GM18873 (cell line): ENCODE measurements at regions not wholly inside any gene's neighbourhood (a gene's known extent, or its start where the extent isn't known, plus 50 kb on each side); places are given as distances from the start of the nearest gene placed in this dataset.
"Not testable (repeated sequence)": the region's sequence is repeated elsewhere in the genome, so short reads cannot be mapped to it uniquely, and the experiment has no call there.

Experiments
- ATAC-seq: cut with Tn5 transposase; IDR thresholded peaks from one replicate; pipeline ENCODE4 v1.9.1; 2021; ENCODE audit warnings: mild to moderate bottlenecking, moderate library complexity, moderate number of reproducible peaks; ENCODE audit not compliant: unreplicated experiment, low FRiP score

DNA sequence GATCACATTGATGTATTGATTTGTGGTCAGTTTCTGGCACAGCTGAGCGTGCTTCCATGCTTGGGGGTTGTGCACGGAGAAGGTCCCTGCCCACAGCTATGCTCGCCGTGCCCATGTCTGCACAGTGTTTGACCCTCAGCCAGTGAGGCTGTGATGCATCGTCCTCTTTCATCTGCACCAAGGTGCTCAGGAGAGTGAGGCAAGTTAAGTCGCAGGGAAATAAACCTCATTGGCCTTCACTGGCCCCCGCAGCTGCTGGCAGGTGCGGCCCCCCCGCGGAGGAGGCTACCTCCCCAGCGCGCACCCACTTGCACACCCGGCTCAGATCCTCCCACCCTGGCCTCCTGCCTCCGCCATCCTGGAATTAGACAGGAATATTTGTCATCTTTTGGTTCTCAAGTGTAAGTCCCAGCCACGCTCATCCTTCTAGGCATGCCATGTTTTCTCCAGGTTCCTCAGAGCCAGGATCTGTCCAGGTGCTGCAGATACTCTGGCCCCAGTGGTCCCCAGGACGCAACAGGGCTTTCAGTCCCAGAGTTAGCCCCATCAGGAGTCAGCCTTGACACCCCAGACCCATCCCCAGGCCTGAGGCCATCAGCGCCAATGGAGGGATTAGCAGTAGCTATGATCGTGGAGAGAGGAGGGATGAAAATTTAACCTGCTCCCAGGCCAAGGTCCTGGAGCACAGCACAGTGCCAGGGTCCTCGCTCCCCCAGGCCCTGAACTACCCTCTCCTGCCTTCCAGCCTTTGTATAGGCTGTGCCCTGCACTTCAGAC lies 93.7 kb downstream of the OAT start:
- ATAC-seq: no peak

GRCh38 chr10:124324451-124324850 lies 94.3 kb downstream of the OAT start:
- ATAC-seq: no peak

DNA sequence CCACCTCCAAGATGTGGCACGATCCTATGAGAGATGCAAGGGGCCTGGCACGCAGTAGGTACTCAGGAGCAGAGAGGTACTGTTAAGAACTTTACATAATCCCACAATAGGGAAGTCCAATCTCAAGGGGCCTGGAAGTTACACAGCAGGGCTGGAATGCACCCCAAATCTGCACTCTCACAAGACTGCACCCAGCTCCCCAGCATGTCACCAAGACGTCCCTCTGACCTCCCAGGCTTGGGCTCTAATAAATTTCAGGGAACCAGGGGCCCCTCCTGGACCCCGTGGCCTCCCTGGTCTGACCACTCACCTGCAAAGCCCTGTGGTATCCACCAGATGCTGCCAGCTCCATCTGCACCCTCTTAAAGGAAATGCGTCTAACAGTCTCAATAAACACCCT lies 94.9 kb downstream of the OAT start:
- ATAC-seq: no peak

- ATAC-seq: no peak
Observed at GRCh38 chr10:124323111-124323725, 95.5 kb downstream of the OAT start.

DNA sequence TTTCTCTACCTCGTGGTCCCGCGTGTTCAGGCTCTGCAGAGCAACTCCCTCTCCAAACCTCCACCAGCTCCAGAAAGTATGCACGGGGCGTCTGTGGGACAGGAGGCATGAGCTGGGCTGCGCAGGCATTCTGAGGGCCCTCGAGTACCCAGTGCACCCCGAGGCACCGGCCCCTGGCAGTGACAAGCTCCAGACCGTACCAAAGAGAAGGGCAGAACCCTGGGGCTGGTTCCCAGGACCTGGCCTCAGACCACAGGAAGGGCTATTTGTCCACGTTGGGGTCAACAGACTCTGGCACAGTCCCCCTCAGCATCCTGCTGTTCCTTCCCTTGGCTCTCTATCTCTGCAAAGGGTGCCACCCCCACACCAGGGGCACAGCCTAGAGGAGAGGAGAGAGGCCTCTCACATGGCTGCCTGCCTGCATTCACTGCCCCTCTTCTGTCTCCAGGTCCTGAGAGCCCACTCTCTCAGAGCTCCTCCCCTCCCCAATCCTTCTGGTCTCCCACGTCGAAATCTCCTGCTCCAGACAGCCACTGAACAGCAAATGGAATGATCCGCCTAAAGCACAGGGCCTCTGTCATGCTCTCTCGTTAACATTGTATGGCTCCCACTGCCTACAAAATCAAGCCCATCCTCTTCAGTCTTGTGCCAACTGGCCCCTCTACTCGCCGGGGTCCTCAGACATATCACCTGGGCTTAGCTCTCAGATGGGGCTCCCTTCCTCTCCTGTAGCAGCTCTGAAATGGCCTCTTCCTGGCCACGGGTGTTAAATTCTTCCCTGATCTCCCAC lies 96.3 kb downstream of the OAT start:
- ATAC-seq: no peak

GRCh38 chr10:124321433-124322089 lies 97.2 kb downstream of the OAT start:
- no peak for ATAC-seq

DNA sequence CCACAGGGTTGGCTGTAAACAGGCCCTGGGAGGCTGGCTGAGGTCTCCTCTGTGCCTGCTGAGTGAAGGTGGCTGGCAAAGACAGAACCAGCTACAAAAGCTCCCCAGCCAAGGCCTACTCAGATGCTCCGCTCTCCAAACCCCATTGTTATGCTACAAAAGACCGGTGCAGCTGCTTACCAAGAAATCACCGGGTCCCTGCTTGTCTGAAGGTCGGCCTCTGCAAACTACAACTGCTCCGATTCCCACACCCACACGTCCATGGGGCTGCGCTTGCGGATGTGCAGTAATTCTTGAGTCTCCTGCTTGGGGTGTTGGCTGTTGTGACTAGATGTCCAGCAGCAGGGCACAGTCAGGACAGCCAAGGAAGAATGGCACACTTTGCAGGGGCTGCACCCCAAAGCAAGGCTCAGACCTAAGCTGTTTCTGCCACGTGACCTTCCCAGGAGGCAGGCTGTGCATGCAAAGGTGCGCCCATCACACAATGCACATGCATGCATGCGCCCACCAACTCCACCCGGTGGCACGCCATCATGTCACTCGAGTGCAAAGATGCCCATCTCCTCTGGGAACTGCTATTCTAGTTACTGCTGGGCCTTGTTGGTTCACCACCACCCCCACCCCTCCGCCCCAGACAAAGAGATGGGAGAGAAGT lies 97.8 kb downstream of the OAT start:
- ATAC-seq: no peak

DNA sequence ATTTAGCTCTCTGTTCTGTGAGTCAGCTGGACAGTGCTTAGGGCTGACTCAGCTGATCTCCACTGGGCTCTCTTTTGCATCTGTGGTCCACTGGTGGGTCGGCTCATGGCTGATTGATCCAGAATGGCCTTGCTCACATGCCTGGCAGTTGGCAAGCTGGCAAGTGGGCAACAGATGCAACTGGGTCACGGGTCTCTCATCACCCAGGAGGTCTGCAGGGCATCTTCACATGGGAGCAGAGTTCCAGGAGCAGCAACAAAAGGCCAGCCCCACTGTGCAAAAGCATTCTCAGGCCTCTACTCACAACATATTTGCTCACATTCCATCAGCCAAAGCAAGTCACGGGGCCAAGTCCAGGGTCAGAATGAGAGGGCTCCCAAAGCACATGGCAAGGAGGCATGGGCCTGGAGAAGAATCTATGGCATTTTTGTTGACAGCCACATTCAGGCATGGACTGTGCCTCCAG lies 98.8 kb downstream of the OAT start:
- no peak for ATAC-seq

GRCh38 chr10:124319520-124319919 lies 99.2 kb downstream of the OAT start:
- ATAC-seq: not testable (repeated sequence)

GRCh38 chr10:124318811-124319210 lies 99.9 kb downstream of the OAT start:
- ATAC-seq: no peak

DNA sequence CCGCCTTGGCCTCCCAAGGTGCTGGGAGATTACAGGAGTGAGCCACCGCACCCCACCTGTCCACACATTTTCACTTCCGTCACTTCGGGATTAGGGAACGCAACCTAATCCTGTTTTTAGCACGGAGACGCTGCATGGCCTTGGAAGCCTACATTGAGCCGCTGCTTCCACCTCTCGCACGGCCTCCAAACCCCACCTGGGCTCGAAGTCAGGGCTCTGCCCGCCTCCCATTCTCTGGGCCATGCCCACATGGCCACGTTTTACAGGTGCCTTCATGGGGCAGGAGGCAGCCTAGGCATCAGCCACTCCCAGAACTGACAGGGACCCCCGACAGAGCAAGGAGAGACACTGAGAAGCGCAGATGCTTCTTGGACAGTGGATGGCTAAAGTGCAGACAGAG lies 100.6 kb downstream of the OAT start:
- ATAC-seq: no peak

- ATAC-seq: no peak
Observed at GRCh38 chr10:124316326-124316725, 102.4 kb downstream of the OAT start.

DNA sequence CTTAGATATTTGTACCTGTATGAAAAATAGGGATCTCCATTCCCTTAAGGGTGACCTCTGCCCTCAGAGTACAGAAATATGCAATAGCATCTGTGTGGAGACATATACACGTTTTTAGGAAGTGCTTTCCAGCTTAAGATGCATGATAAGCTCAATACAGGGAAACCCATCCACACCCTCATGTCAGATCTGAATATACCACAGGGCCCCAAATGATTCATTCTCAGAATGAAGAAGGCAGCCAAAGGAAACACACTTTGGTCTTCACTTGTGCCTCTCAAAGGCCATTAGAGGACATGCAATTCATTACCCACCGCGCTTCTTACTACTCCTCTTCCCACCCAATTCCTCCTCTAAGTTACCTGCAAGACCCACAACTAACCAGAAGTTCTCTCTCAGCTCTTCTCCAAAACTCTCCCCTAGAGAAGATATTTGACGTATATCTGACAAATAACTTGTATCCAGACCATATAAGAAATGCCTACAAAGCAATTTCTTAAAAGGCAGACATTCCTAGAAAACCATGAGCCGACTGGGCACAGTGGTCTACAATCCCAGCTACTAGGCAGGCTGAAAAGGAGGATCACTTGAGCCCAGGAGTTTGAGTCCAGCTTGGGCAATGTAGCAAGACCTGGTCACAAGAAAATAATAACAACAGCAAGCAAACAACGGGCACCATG lies 103.0 kb downstream of the OAT start:
- ATAC-seq: no peak

DNA sequence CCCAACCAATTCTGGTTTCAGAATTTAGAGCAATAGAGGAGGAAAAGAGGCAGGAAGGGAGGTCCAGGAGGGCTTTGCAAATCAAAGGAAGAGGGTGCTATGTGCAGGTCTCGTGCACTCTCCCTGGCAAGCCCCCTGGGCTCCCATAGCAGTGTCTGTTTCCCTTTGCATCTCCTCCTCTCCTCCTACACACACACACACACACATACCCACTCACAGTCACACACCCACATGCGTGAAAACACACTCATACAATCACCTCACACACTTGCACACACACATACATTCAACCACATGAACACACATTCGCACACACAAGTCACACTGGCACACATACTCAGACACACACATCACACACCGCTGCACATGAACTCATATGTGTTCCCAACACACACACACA lies 105.3 kb downstream of the OAT start:
- no peak for ATAC-seq

DNA sequence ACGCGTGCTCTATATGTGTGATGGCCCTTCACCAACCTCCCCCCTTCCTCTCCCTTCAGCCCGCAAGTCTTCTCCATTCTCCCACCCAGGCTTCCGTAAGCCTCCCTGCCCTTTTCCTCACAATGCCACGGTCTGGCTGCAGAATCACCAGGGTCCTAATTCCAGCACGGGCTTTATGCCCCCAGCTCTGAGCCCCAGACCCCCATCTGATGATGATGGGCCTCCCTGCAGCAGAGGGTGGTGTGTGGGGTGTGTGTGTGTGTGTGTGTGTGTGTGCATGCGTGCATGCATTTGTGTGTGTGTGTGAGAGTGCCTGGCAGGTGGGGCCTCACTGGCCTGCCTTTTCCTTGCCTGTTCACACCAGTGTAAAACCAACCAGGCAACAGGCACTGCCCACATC lies 109.9 kb downstream of the OAT start:
- no peak for ATAC-seq

DNA sequence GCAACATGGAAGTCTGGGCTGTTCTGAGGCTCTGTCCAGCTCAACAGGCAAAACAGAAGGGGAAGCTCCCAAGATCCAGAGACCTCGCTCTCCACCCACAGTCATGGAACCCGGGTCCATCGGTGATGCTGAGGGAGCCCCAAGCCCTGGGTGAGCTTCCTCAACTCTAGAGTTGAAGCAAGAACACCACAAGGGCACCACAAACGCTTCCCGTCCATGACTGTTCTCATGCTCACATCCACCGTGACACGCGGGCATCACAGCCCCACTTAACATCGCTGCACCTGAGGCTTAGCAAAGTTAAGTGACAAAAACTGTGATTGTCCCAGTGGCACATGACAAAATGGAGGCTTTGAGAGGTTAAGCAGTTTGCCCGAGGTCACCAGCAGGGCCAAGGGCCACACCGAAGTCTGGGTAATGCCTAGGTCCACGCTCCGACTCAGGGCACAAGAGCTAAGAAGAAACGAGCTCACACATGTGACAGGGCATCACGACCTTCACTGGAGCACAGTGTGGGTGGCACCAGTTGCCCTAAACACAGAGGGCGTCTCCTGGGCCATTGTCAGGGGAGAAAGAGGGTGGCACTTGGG lies 110.6 kb downstream of the OAT start:
- ATAC-seq: no peak

- ATAC-seq: no peak
Observed at GRCh38 chr10:124307591-124307990, 111.1 kb downstream of the OAT start.

- no peak for ATAC-seq
Observed at GRCh38 chr10:124306922-124307371, 111.8 kb downstream of the OAT start.

GRCh38 chr10:124306520-124306919 lies 112.2 kb downstream of the OAT start:
- ATAC-seq: no peak
